ENCODE measurements at regions not wholly inside any gene's neighbourhood (a gene's known extent, or its start where the extent isn't known, plus 50 kb on each side); places are given as distances from the start of the nearest gene placed in this dataset.

DNA sequence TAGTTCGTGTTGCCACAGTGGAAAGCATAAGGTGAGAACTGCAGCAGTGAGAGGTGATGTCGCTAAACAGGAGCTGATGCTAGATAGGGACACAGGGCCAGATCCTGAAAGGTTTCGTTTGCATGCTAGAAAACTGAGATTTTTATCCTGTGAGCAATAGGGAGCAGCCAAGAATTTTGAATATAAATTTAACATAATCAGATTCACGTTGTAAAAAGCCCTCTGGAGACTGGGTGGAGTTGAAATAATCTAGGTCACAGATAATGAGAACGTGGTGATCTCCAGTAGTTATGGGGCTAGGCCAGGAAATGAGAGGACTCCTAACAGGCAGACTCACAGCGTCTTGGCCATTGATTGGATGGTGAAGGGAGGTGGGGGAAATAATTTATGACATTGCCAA, 92.1 kb upstream of the IMMP2L start:
- TF ChIP-seq EP300 (IDR thresholded peaks at IDR 0.05) (no peak), POLR2AphosphoS5 (IDR thresholded peaks at IDR 0.05) (no peak), POLR2A (IDR thresholded peaks at IDR 0.05) (no peak)
- TF ChIP-seq, protein P1, sequence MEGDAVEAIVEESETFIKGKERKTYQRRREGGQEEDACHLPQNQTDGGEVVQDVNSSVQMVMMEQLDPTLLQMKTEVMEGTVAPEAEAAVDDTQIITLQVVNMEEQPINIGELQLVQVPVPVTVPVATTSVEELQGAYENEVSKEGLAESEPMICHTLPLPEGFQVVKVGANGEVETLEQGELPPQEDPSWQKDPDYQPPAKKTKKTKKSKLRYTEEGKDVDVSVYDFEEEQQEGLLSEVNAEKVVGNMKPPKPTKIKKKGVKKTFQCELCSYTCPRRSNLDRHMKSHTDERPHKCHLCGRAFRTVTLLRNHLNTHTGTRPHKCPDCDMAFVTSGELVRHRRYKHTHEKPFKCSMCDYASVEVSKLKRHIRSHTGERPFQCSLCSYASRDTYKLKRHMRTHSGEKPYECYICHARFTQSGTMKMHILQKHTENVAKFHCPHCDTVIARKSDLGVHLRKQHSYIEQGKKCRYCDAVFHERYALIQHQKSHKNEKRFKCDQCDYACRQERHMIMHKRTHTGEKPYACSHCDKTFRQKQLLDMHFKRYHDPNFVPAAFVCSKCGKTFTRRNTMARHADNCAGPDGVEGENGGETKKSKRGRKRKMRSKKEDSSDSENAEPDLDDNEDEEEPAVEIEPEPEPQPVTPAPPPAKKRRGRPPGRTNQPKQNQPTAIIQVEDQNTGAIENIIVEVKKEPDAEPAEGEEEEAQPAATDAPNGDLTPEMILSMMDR (IDR thresholded peaks at IDR 0.05): no peak
